GM23338 (cell line): ENCODE measurements at regions not wholly inside any gene's neighbourhood (a gene's known extent, or its start where the extent isn't known, plus 50 kb on each side); places are given as distances from the start of the nearest gene placed in this dataset.

Source experiments
- ETS1 ChIP-seq: IDR thresholded peaks from 2 replicates; pipeline ENCODE4 v1.6.1; 2016; ENCODE audit warnings: antibody characterized with exemption
- EZH2phosphoT487 ChIP-seq: fragments of 200-600 bp; sonication (generic); IDR thresholded peaks from one replicate; pipeline ENCODE4 v1.8.1; 2018; ENCODE audit warnings: antibody characterized with exemption; ENCODE audit not compliant: unreplicated experiment
- JUNB ChIP-seq: IDR thresholded peaks from one replicate; pipeline ENCODE4 v1.6.1; 2016; ENCODE audit warnings: antibody characterized with exemption; ENCODE audit not compliant: unreplicated experiment
- NANOG ChIP-seq: IDR thresholded peaks from 2 replicates; pipeline ENCODE4 v1.6.1; 2016; ENCODE audit warnings: antibody characterized with exemption, borderline replicate concordance
- REST ChIP-seq: IDR thresholded peaks from one replicate; pipeline ENCODE4 v1.6.1; 2018; ENCODE audit warnings: antibody characterized with exemption; ENCODE audit not compliant: unreplicated experiment
- STAT1 ChIP-seq: IDR thresholded peaks from one replicate; pipeline ENCODE4 v1.6.1; 2016; ENCODE audit warnings: antibody characterized with exemption; ENCODE audit not compliant: unreplicated experiment
- ZNF114 ChIP-seq: fragments of 250-450 bp; sonication (Bioruptor Pico); IDR thresholded peaks from 2 replicates; pipeline ENCODE4 v1.5.0; 2020; ENCODE audit warnings: mild to moderate bottlenecking, moderate library complexity
- ZNF331 ChIP-seq: fragments of 250-450 bp; sonication (Bioruptor Pico); IDR thresholded peaks from 2 replicates; pipeline ENCODE4 v1.5.0; 2020; ENCODE audit warnings: low read depth, mild to moderate bottlenecking, moderate library complexity
- TF ChIP-seq, protein P1 (sequence below): fragments of 250-450 bp; sonication (Bioruptor Pico); IDR thresholded peaks from 2 replicates; pipeline ENCODE4 v1.5.0; 2020; ENCODE audit warnings: mild to moderate bottlenecking, moderate library complexity

DNA sequence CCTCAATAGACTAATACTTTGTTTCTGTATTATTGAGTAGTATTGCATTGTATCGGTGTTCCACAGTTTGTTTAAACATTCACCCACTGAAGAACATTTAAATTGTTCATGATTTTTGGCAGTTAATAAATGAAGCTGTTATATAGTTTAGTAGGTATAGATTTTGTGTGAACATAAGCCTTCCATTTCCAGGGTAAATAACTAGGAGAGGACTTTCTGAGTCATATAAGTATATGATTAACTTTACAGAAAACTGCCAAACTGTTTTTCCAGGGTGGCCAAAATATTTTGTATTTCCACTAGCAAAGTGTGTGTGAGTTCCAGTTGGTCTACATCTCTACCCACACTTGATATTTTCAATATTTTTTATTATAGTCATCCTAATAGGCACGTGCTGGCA lies 70.0 kb upstream of the MLIP start (continued):
- TF ChIP-seq, protein P1, sequence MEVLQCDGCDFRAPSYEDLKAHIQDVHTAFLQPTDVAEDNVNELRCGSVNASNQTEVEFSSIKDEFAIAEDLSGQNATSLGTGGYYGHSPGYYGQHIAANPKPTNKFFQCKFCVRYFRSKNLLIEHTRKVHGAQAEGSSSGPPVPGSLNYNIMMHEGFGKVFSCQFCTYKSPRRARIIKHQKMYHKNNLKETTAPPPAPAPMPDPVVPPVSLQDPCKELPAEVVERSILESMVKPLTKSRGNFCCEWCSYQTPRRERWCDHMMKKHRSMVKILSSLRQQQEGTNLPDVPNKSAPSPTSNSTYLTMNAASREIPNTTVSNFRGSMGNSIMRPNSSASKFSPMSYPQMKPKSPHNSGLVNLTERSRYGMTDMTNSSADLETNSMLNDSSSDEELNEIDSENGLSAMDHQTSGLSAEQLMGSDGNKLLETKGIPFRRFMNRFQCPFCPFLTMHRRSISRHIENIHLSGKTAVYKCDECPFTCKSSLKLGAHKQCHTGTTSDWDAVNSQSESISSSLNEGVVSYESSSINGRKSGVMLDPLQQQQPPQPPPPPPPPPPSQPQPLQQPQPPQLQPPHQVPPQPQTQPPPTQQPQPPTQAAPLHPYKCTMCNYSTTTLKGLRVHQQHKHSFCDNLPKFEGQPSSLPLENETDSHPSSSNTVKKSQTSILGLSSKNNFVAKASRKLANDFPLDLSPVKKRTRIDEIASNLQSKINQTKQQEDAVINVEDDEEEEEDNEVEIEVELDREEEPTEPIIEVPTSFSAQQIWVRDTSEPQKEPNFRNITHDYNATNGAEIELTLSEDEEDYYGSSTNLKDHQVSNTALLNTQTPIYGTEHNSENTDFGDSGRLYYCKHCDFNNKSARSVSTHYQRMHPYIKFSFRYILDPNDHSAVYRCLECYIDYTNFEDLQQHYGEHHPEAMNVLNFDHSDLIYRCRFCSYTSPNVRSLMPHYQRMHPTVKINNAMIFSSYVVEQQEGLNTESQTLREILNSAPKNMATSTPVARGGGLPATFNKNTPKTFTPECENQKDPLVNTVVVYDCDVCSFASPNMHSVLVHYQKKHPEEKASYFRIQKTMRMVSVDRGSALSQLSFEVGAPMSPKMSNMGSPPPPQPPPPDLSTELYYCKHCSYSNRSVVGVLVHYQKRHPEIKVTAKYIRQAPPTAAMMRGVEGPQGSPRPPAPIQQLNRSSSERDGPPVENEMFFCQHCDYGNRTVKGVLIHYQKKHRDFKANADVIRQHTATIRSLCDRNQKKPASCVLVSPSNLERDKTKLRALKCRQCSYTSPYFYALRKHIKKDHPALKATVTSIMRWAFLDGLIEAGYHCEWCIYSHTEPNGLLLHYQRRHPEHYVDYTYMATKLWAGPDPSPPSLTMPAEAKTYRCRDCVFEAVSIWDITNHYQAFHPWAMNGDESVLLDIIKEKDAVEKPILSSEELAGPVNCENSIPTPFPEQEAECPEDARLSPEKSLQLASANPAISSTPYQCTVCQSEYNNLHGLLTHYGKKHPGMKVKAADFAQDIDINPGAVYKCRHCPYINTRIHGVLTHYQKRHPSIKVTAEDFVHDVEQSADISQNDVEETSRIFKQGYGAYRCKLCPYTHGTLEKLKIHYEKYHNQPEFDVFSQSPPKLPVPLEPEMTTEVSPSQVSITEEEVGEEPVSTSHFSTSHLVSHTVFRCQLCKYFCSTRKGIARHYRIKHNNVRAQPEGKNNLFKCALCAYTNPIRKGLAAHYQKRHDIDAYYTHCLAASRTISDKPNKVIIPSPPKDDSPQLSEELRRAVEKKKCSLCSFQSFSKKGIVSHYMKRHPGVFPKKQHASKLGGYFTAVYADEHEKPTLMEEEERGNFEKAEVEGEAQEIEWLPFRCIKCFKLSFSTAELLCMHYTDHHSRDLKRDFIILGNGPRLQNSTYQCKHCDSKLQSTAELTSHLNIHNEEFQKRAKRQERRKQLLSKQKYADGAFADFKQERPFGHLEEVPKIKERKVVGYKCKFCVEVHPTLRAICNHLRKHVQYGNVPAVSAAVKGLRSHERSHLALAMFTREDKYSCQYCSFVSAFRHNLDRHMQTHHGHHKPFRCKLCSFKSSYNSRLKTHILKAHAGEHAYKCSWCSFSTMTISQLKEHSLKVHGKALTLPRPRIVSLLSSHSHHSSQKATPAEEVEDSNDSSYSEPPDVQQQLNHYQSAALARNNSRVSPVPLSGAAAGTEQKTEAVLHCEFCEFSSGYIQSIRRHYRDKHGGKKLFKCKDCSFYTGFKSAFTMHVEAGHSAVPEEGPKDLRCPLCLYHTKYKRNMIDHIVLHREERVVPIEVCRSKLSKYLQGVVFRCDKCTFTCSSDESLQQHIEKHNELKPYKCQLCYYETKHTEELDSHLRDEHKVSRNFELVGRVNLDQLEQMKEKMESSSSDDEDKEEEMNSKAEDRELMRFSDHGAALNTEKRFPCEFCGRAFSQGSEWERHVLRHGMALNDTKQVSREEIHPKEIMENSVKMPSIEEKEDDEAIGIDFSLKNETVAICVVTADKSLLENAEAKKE (CRISPR knock-in tag): no peak
- TF ChIP-seq EZH2phosphoT487 (no peak), ZNF114 (no peak), REST (no peak), JUNB (no peak), ETS1 (no peak), ZNF331 (CRISPR knock-in tag) (no peak), STAT1 (no peak), NANOG (no peak)
